Lung (tissue), 11 donors: ENCODE measurements at regions not wholly inside any gene's neighbourhood (a gene's known extent, or its start where the extent isn't known, plus 50 kb on each side); places are given as distances from the start of the nearest gene placed in this dataset.

ENCODE experiments used
- ATAC-seq: fragments of 200-7000 bp; cut with Tn5 transposase; one replicate; pipeline ENCODE4 v1.9.1; 2020; ENCODE audit warnings: moderate number of reproducible peaks; ENCODE audit not compliant: insufficient read depth, low FRiP score
- DNase-seq, 3 donors: peaks; one replicate each; pipeline ENCODE4 v3.0.0-alpha.2; 2013 to 2017
- H3K27ac ChIP-seq, 2 donors: one replicate each; pipeline ENCODE4 v1.5.1; 2013; ENCODE audit warnings: mild to moderate bottlenecking in 2 of 2, moderate library complexity in 2 of 2, control low read depth in 1 of 2, inconsistent platforms in 1 of 2, low read depth in 1 of 2, low read length in 1 of 2
- H3K27me3 ChIP-seq, 3 donors: one replicate each; pipeline ENCODE4 v1.5.1; 2013; ENCODE audit warnings: low read length in 2 of 3; ENCODE audit not compliant: control insufficient read depth in 3 of 3, insufficient read depth in 3 of 3
- H3K36me3 ChIP-seq, 4 donors: one replicate each; pipeline ENCODE4 v1.5.1; 2013; ENCODE audit warnings: low read length in 4 of 4, mild to moderate bottlenecking in 1 of 4, moderate library complexity in 1 of 4; ENCODE audit not compliant: control insufficient read depth in 4 of 4, insufficient read depth in 4 of 4
- H3K4me1 ChIP-seq, 5 donors: one replicate each; pipeline ENCODE4 v1.5.1; 2013; ENCODE audit warnings: low read length in 5 of 5, mild to moderate bottlenecking in 2 of 5, moderate library complexity in 1 of 5; ENCODE audit not compliant: control insufficient read depth in 5 of 5, insufficient read depth in 5 of 5
- H3K4me3 ChIP-seq: one replicate; pipeline ENCODE4 v1.5.1; 2013; ENCODE audit warnings: mild to moderate bottlenecking, control low read depth, moderate library complexity
- H3K9ac ChIP-seq, 2 donors: one replicate each; pipeline ENCODE4 v1.5.1; 2013; ENCODE audit warnings: low read length in 2 of 2, control low read depth in 1 of 2; ENCODE audit not compliant: insufficient read depth in 1 of 2
- H3K9me3 ChIP-seq, 4 donors: one replicate each; pipeline ENCODE4 v1.5.1; 2013; ENCODE audit warnings: low read length in 3 of 4, mild to moderate bottlenecking in 1 of 4, moderate library complexity in 1 of 4; ENCODE audit not compliant: control insufficient read depth in 4 of 4, insufficient read depth in 3 of 4
- CTCF ChIP-seq: IDR thresholded peaks from 2 replicates; pipeline ENCODE4 v1.5.1; 2012; ENCODE audit warnings: mild to moderate bottlenecking; ENCODE audit errors: control extremely low read depth, extremely low read depth
- WGBS, 2 donors: extraction: QIAGEN DNeasy Blood & Tissue Kit; methylation state at CpG; one replicate each; pipeline ENCODE4 v1.1.7; 2013; 5-methylcytosine and 5-hydroxymethylcytosine counted together
- donor health status: control.
- donor health status: control.
- donor health status: Bipolar disorder and iron deficiency.
- donor health status: healthy.
- donor health status: DM: yes; HTN: yes; CAD: no.

- Histone ChIP-seq H3K9me3 (no peaks in the 10 kb centered on the region), H3K4me1 (peaks cover 0 to 19% (median under 1%) of the 10 kb centered on the region in 5 donors), H3K9ac (no peak overlapping the region), H3K27ac (no peak overlapping the region), H3K27me3 (no peaks in the 10 kb centered on the region), H3K36me3 (peaks cover 0 to 3% (median 0%) of the 10 kb centered on the region in 4 donors), H3K4me3 (no peak overlapping the region)
- ATAC-seq (no peak), DNase-seq (no peak)
- no peak for TF ChIP-seq CTCF
- WGBS, 2 donors, result 88 to 93% methylated on average over 3 of the region's 3 CpGs
Measured at GRCh38 chr1:201589186-201589585, 50.3 kb downstream of the NAV1 start.

GRCh38 chr1:201590474-201590873 is 51.5 kb downstream of the NAV1 start:
- no peaks in the 10 kb centered on the region for H3K27me3 ChIP-seq
- H3K27ac ChIP-seq, result no peak overlapping the region
- H3K9ac ChIP-seq, result no peak overlapping the region
- peaks cover 0 to 3% (median 0%) of the 10 kb centered on the region in 4 donors for H3K36me3 ChIP-seq
- peaks cover 0 to 27% (median 0%) of the 10 kb centered on the region in 5 donors for H3K4me1 ChIP-seq
- no peak overlapping the region for H3K4me3 ChIP-seq
- no peak for DNase-seq
- TF ChIP-seq CTCF, result no peak
- 88 to 92% methylated on average over 10 of the region's 10 CpGs for whole genome bisulfite sequencing, 2 donors
- no peaks in the 10 kb centered on the region for H3K9me3 ChIP-seq
- ATAC-seq, result no peak

- no peaks in the 10 kb centered on the region for H3K27me3 ChIP-seq
- DNase-seq (no peak), ATAC-seq (no peak)
- H3K36me3 ChIP-seq, result peaks cover 0 to 3% (median 0%) of the 10 kb centered on the region in 4 donors
- 72 to 78% methylated on average over 2 of the region's 2 CpGs for WGBS, 2 donors
- TF ChIP-seq CTCF, result no peak
- no peak overlapping the region for H3K9ac ChIP-seq
- no peak overlapping the region for H3K27ac ChIP-seq
- H3K9me3 ChIP-seq, result no peaks in the 10 kb centered on the region
- H3K4me1 ChIP-seq, result peaks cover 0 to 27% (median 0%) of the 10 kb centered on the region in 5 donors
- no peak overlapping the region for H3K4me3 ChIP-seq
Measured at GRCh38 chr1:201591348-201591747, 52.4 kb downstream of the NAV1 start.

- no peaks in the 10 kb centered on the region for H3K9me3 ChIP-seq
- no peaks in the 10 kb centered on the region for H3K27me3 ChIP-seq
- 74 to 98% methylated on average over 3 of the region's 3 CpGs for WGBS, 2 donors
- H3K36me3 ChIP-seq, result peaks cover 0 to 3% (median 0%) of the 10 kb centered on the region in 4 donors
- no peak overlapping the region for H3K27ac ChIP-seq
- ATAC-seq, result no peak
- no peak for DNase-seq
- H3K4me3 ChIP-seq, result no peak overlapping the region
- no peak overlapping the region for H3K9ac ChIP-seq
- TF ChIP-seq CTCF, result no peak
- H3K4me1 ChIP-seq, result peaks cover 0 to 27% (median under 1%) of the 10 kb centered on the region in 5 donors
Measured at GRCh38 chr1:201591981-201592380, 53.1 kb downstream of the NAV1 start.
